C4-2B (cell line): ENCODE measurements at regions not wholly inside any gene's neighbourhood (a gene's known extent, or its start where the extent isn't known, plus 50 kb on each side); places are given as distances from the start of the nearest gene placed in this dataset.

Source experiments
- ZFX ChIP-seq: fragments of 450-650 bp; IDR thresholded peaks from 2 replicates; pipeline ENCODE4 v1.6.1; 2017
- TF ChIP-seq, protein P1 (sequence below): fragments of 450-650 bp; conservative IDR thresholded peaks from 2 replicates; pipeline ENCODE4 v1.5.1; 2017; ENCODE audit warnings: mild to moderate bottlenecking

DNA sequence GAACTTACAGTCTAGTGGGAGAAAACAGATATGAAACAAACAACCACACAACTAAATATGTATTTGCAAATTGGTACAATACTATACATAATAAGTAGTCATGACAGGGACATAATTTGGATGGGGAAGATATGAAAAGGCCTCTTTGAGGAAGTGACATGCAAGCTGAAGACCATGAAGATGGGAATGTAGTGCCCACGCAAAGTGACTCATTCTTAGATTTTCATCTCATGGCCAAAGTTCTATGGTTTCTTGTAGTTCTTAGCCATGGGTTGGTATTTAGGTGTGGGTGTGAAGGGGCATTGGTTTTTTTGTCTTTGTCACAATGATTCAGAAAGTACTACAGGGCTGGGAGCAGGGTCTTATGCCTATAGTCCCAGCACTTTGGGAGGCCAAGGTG lies 105.4 kb upstream of the FAM78B start:
- TF ChIP-seq, protein P1, sequence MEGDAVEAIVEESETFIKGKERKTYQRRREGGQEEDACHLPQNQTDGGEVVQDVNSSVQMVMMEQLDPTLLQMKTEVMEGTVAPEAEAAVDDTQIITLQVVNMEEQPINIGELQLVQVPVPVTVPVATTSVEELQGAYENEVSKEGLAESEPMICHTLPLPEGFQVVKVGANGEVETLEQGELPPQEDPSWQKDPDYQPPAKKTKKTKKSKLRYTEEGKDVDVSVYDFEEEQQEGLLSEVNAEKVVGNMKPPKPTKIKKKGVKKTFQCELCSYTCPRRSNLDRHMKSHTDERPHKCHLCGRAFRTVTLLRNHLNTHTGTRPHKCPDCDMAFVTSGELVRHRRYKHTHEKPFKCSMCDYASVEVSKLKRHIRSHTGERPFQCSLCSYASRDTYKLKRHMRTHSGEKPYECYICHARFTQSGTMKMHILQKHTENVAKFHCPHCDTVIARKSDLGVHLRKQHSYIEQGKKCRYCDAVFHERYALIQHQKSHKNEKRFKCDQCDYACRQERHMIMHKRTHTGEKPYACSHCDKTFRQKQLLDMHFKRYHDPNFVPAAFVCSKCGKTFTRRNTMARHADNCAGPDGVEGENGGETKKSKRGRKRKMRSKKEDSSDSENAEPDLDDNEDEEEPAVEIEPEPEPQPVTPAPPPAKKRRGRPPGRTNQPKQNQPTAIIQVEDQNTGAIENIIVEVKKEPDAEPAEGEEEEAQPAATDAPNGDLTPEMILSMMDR, result no peak
- TF ChIP-seq ZFX, result no peak
